GM12878 (cell line): ENCODE measurements at regions not wholly inside any gene's neighbourhood (a gene's known extent, or its start where the extent isn't known, plus 50 kb on each side); places are given as distances from the start of the nearest gene placed in this dataset.

ENCODE experiments used
- ATAC-seq: fragments of 200-7000 bp; cut with Tn5 transposase; 3 replicates; pipeline ENCODE4 v1.9.1; 2020; ENCODE audit warnings: mild to moderate bottlenecking, moderate library complexity
- BruUV-seq: library from RNA; stranded (reverse); fragments of 400-500 nt; replicated peaks from 2 replicates; lab custom pipeline; 2021; lab: Mats Ljungman, UMichigan
- CTCF ChIA-PET: fragments of 300-600 bp; sonication (Branson Sonifier 250); formaldehyde crosslinking; extraction: SDS; loops from one replicate; lab custom pipeline; 2021; ENCODE audit warnings: inconsistent platforms; lab: Yijun Ruan, JAX
- POLR2A ChIA-PET: fragments of 350-600 bp; formaldehyde crosslinking; extraction: SDS; loops from one replicate; lab custom pipeline; 2021; ENCODE audit warnings: inconsistent platforms; lab: Charles Lee
- RAD21 ChIA-PET: fragments of 300-600 bp; sonication (Branson Sonifier 250); formaldehyde crosslinking; loops from one replicate; lab custom pipeline; 2023; ENCODE audit warnings: antibody characterized with exemption; ENCODE audit not compliant: unreplicated experiment; lab: Charles Lee
- SMC1A ChIA-PET: fragments of 300-600 bp; sonication (Branson Sonifier 250); formaldehyde crosslinking; loops from one replicate; lab custom pipeline; 2023; ENCODE audit not compliant: unreplicated experiment, uncharacterized antibody; lab: Charles Lee
- DNase-seq: peaks from one replicate; pipeline ENCODE4 v3.0.0-alpha.2; 2011; ENCODE audit warnings: low read depth, low spot score
- FAIRE-seq: peaks from 3 replicates; lab custom pipeline; 2011; peaks lifted over from hg19 to GRCh38; lab: Jason Lieb, UNC
- H2AFZ ChIP-seq: 2 replicates; pipeline ENCODE4 v1.6.0; 2011; ENCODE audit warnings: low read depth, low read length, control low read depth; ENCODE audit not compliant: control insufficient read depth
- H3K27ac ChIP-seq: 2 replicates; pipeline ENCODE4 v1.5.1; 2011; ENCODE audit warnings: control low read depth; ENCODE audit not compliant: control insufficient read depth, insufficient read depth
- H3K27me3 ChIP-seq, 2 experiments: replicated peaks in 1 of 2; 2 replicates each; pipeline versions ENCODE4 v1.6.0 to v1.6.1; 2011; ENCODE audit warnings: low read length in 1 of 2; ENCODE audit not compliant: control insufficient read depth in 2 of 2, insufficient read depth in 2 of 2
- H3K36me3 ChIP-seq, 2 experiments: 2 replicates each; pipeline ENCODE4 v1.5.1; 2011; ENCODE audit warnings: low read length in 1 of 2; ENCODE audit not compliant: control insufficient read depth in 2 of 2, insufficient read depth in 2 of 2
- H3K4me1 ChIP-seq: 2 replicates; pipeline ENCODE4 v1.6.1; 2011; ENCODE audit warnings: mild to moderate bottlenecking, low read length, moderate library complexity, mixed read lengths; ENCODE audit not compliant: control insufficient read depth, insufficient read depth
- H3K4me2 ChIP-seq: 2 replicates; pipeline ENCODE4 v1.6.0; 2011; ENCODE audit warnings: control low read depth; ENCODE audit not compliant: control insufficient read depth, insufficient read depth
- H3K4me3 ChIP-seq: fragments of 200-600 bp; sonication (generic); 2 replicates; pipeline ENCODE4 v1.5.1; 2016
- H3K79me2 ChIP-seq: 2 replicates; pipeline ENCODE4 v1.6.0; 2011; ENCODE audit warnings: low read length; ENCODE audit not compliant: control insufficient read depth, insufficient read depth
- H3K9ac ChIP-seq: 2 replicates; pipeline ENCODE4 v1.8.0; 2011; ENCODE audit warnings: low read length, control low read depth, mixed read lengths; ENCODE audit not compliant: control insufficient read depth, insufficient read depth
- H3K9me3 ChIP-seq: replicated peaks from 3 replicates; pipeline ENCODE4 v1.5.1; 2011; ENCODE audit warnings: mild to moderate bottlenecking, low read length; ENCODE audit not compliant: control insufficient read depth, insufficient read depth
- H4K20me1 ChIP-seq: 2 replicates; pipeline ENCODE4 v1.6.0; 2011; ENCODE audit not compliant: control insufficient read depth, insufficient read depth
- EP300 ChIP-seq, 2 experiments: fragments of 150-350 bp in 1 of 2; IDR thresholded peaks; 2 replicates each; pipeline ENCODE4 v1.6.1; 2011 to 2012; ENCODE audit warnings: low read depth in 2 of 2, low read length in 2 of 2, borderline replicate concordance in 1 of 2, improper control_type of control experiment in 1 of 2, inconsistent platforms in 1 of 2; ENCODE audit not compliant: control insufficient read depth in 1 of 2
- ETV6 ChIP-seq, 2 experiments: fragments of 450-650 bp in 1 of 2; IDR thresholded peaks in 1 of 2; conservative IDR thresholded peaks in 1 of 2; 2 replicates each; pipeline ENCODE4 v1.6.1; 2014; ENCODE audit warnings: antibody characterized with exemption in 1 of 2, borderline replicate concordance in 1 of 2, low read depth in 1 of 2, mild to moderate bottlenecking in 1 of 2, moderate library complexity in 1 of 2
- HCFC1 ChIP-seq: fragments of 150-350 bp; IDR thresholded peaks from 2 replicates; pipeline ENCODE4 v1.6.1; 2014; ENCODE audit warnings: low read length
- HDAC2 ChIP-seq: fragments of 200-600 bp; sonication (generic); IDR thresholded peaks from 2 replicates; pipeline ENCODE4 v1.6.1; 2017
- RAD21 ChIP-seq: IDR thresholded peaks from 2 replicates; pipeline ENCODE4 v1.6.1; 2011; ENCODE audit warnings: mild to moderate bottlenecking, low read depth, low read length, moderate library complexity; ENCODE audit not compliant: insufficient read depth
- RUNX3 ChIP-seq: IDR thresholded peaks from 2 replicates; pipeline ENCODE4 v1.6.1; 2012; ENCODE audit warnings: low read length, inconsistent platforms
- STAT3 ChIP-seq: IDR thresholded peaks from 2 replicates; pipeline ENCODE4 v1.6.1; 2011; ENCODE audit warnings: low read depth, low read length, improper control_type of control experiment
- ZSCAN29 ChIP-seq: fragments of 450-650 bp; IDR thresholded peaks from 2 replicates; pipeline ENCODE4 v1.6.1; 2017; ENCODE audit warnings: mild to moderate bottlenecking, moderate library complexity
- WGBS: methylation state at CpG from one replicate; pipeline ENCODE4 v1.1.6; 2016; ENCODE audit warnings: low lambda C conversion rate; ENCODE audit not compliant: insufficient replicate concordance, insufficient coverage; ENCODE audit errors: missing lambda C conversion rate; 5-methylcytosine and 5-hydroxymethylcytosine counted together
- in situ Hi-C: fragments of 300-500 bp; cut with MboI; formaldehyde crosslinking; loops from 9 replicates; pipeline ENCODE4 v1.14.3; 2018; ENCODE audit warnings: mixed read lengths
- intact Hi-C: fragments of 100-400 bp; cut with micrococcal nuclease; formaldehyde crosslinking; loops from one replicate; pipeline ENCODE4 v1.14.2; 2022; ENCODE audit not compliant: unreplicated experiment
- TF ChIP-seq, protein P1 (sequence below): fragments of 450-650 bp; IDR thresholded peaks from 2 replicates; pipeline ENCODE4 v1.6.1; 2016; ENCODE audit warnings: mild to moderate bottlenecking
- TF ChIP-seq, protein P2 (sequence below): fragments of 450-650 bp; IDR thresholded peaks from 2 replicates; pipeline ENCODE4 v1.6.1; 2014; ENCODE audit warnings: mild to moderate bottlenecking
- TF ChIP-seq, protein P3 (sequence below): fragments of 450-650 bp; IDR thresholded peaks from 2 replicates; pipeline ENCODE4 v1.6.1; 2017; ENCODE audit warnings: low read depth, mild to moderate bottlenecking, moderate library complexity

DNA sequence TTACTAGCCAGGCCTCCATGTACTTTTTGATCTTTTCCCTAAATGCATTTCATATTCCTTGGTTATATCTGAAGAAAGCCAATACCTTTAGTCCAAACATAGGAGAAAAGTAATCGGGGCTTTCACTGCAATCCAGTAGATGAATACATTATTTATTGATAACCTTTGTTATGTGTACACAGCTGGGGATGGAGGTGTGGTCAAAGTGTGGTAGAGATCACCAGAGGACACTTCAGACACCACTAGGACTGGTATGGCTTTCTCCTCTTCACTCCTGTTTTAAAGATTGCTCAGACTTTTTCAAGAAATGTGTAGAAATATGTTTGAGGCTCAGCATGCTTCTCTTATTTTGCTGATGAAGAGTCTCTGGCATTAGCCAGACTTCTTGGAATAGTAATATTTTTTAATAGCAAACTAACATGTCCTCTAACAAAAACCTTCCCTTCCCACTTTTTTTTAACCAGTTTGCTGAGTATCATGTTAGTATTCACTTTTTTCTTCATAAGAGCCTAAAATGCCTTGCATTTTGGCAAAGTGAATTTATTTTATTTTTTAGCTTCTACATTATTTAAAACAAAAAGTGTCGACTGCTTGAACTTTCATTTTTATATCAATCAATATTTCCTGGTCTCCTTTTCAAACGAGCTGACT is 65.6 kb upstream of the MBNL1 start:
- TF ChIP-seq RUNX3 (peak; percentile 67), HCFC1 (no peak), ZSCAN29 (no peak)
- TSS peak; percentile 78 for BruUV-seq
- CTCF ChIA-PET = interaction anchor here (0.7 to 2.3 kb wide), 11 partner anchors 9 to 131 kb away, joined by 3 to 14 read pairs (median 4); no protein-coding TSS in a partner anchor
- SMC1A ChIA-PET = interaction anchor here (0.8 to 5.5 kb wide), 30 partner anchors 9 to 269 kb away, joined by 3 to 67 read pairs (median 5); partner anchors contain the start of gene MBNL1
- H3K9ac ChIP-seq = peak overlapping the region; percentile 65
- POLR2A ChIA-PET = interaction anchor here (1.5 to 3.4 kb wide), 3 partner anchors 41 to 69 kb away, joined by 9 to 22 read pairs (median 14); partner anchors contain the start of gene MBNL1
- H3K79me2 ChIP-seq = peaks cover 16% of the 10 kb centered on the region
- RAD21 ChIA-PET = interaction anchor here (0.8 to 5.6 kb wide), 15 partner anchors 12 to 258 kb away, joined by 3 to 43 read pairs (median 7); partner anchors contain the start of gene MBNL1
- H3K4me2 ChIP-seq = peak overlapping the region; percentile 97
- H3K4me3 ChIP-seq = peak overlapping the region; percentile 65
- ATAC-seq = peak; percentile 65
- no peaks in the 10 kb centered on the region for H3K27me3 ChIP-seq
- peaks cover 25% of the 10 kb centered on the region; the same call in 1 of the 2 replicates for H3K4me1 ChIP-seq
- no peak for FAIRE-seq
- intact Hi-C loops = no loop called here
- H3K36me3 ChIP-seq = no peaks in the 10 kb centered on the region
- in situ Hi-C loops = no loop called here
- H3K27ac ChIP-seq = peak overlapping the region; percentile 82
- no peak for DNase-seq
- 0% methylated on average over 3 of the region's 3 CpGs for WGBS
- no peaks in the 10 kb centered on the region for H3K9me3 ChIP-seq
- H2AFZ ChIP-seq = peak overlapping the region; percentile 79
- H4K20me1 ChIP-seq = no peaks in the 10 kb centered on the region

DNA sequence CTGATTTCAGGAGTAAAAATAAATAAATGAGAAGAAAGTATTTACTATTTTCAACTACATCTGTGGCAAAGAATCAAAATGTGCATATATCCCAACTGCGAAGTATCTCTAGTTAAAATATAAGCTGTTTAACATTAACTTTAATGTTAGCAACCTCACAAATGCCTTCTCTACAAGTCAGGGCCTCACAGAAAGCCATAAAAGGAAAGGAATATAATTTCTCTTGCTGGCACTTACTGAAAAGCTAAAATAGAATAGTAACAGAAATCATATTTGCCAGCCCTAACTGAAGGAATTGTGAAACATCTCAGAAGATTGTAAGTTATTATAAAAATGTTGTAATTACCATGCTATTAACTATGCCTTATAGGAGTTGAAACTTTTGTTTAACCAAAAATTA is 65.1 kb upstream of the MBNL1 start:
- Histone ChIP-seq H3K4me2 (peak overlapping the region; percentile 97), H3K9ac (peak overlapping the region; percentile 65), H3K27me3 (no peaks in the 10 kb centered on the region), H3K79me2 (peaks cover 13% of the 10 kb centered on the region), H3K27ac (peak overlapping the region; percentile 82), H4K20me1 (no peaks in the 10 kb centered on the region), H3K4me3 (peak overlapping the region; percentile 65), H3K4me1 (peaks cover 19% of the 10 kb centered on the region; the same call in 1 of the 2 replicates), H3K36me3 (no peaks in the 10 kb centered on the region), H3K9me3 (peaks cover 3% of the 10 kb centered on the region; the same call in 2 of the 3 replicates), H2AFZ (peak overlapping the region; percentile 79)
- DNase-seq = no peak
- ChIA-PET RAD21 (interaction anchor here (0.8 to 5.6 kb wide), 21 partner anchors 10 to 269 kb away, joined by 3 to 43 read pairs (median 4); partner anchors contain the start of gene MBNL1), SMC1A (interaction anchor here (0.8 to 5.5 kb wide), 34 partner anchors 8 to 210 kb away, joined by 3 to 67 read pairs (median 4); partner anchors contain the start of gene MBNL1), CTCF (interaction anchor here (0.5 to 2.3 kb wide), 13 partner anchors 10 to 244 kb away, joined by 3 to 14 read pairs (median 3); no protein-coding TSS in a partner anchor), POLR2A (interaction anchor here (1.5 to 3.4 kb wide), 3 partner anchors 40 to 69 kb away, joined by 9 to 22 read pairs (median 14); partner anchors contain the start of gene MBNL1)
- intact Hi-C loops = loop anchor here (2.0 kb wide), 1 partner anchor 39 kb away; no protein-coding TSS in a partner anchor
- no peak; the same call in 2 of the 3 replicates for ATAC-seq
- 0% methylated on average over 1 of the region's 1 CpG for WGBS
- in situ Hi-C loops = no loop called here
- no peak for FAIRE-seq
- no TSS peak for BruUV-seq
- TF ChIP-seq EP300 (IDR thresholded peaks at IDR 0.05; ENCODE audit: borderline replicate concordance in 1 of 2, control insufficient read depth in 1 of 2, low read depth in 2 of 2, low read length in 2 of 2) (no peak), STAT3 (no peak), ETV6 (conservative IDR thresholded peaks at IDR 0.05 in 1 of 2, IDR thresholded peaks at IDR 0.05 in 1 of 2; ENCODE audit: borderline replicate concordance in 1 of 2, low read depth in 1 of 2) (no peak), RAD21 (no peak), HDAC2 (no peak)
- TF ChIP-seq, protein P1, sequence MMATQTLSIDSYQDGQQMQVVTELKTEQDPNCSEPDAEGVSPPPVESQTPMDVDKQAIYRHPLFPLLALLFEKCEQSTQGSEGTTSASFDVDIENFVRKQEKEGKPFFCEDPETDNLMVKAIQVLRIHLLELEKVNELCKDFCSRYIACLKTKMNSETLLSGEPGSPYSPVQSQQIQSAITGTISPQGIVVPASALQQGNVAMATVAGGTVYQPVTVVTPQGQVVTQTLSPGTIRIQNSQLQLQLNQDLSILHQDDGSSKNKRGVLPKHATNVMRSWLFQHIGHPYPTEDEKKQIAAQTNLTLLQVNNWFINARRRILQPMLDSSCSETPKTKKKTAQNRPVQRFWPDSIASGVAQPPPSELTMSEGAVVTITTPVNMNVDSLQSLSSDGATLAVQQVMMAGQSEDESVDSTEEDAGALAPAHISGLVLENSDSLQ = no peak
- TF ChIP-seq, protein P2, sequence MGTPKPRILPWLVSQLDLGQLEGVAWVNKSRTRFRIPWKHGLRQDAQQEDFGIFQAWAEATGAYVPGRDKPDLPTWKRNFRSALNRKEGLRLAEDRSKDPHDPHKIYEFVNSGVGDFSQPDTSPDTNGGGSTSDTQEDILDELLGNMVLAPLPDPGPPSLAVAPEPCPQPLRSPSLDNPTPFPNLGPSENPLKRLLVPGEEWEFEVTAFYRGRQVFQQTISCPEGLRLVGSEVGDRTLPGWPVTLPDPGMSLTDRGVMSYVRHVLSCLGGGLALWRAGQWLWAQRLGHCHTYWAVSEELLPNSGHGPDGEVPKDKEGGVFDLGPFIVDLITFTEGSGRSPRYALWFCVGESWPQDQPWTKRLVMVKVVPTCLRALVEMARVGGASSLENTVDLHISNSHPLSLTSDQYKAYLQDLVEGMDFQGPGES = no peak
- TF ChIP-seq, protein P3, sequence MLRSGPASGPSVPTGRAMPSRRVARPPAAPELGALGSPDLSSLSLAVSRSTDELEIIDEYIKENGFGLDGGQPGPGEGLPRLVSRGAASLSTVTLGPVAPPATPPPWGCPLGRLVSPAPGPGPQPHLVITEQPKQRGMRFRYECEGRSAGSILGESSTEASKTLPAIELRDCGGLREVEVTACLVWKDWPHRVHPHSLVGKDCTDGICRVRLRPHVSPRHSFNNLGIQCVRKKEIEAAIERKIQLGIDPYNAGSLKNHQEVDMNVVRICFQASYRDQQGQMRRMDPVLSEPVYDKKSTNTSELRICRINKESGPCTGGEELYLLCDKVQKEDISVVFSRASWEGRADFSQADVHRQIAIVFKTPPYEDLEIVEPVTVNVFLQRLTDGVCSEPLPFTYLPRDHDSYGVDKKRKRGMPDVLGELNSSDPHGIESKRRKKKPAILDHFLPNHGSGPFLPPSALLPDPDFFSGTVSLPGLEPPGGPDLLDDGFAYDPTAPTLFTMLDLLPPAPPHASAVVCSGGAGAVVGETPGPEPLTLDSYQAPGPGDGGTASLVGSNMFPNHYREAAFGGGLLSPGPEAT = no peak
